Erythroblast (primary cell): ENCODE measurements at regions not wholly inside any gene's neighbourhood (a gene's known extent, or its start where the extent isn't known, plus 50 kb on each side); places are given as distances from the start of the nearest gene placed in this dataset.

ENCODE experiments used
- GATA1 ChIP-seq: IDR thresholded peaks from 2 replicates; pipeline ENCODE4 v1.6.1; 2011; ENCODE audit warnings: low read depth, mild to moderate bottlenecking, control low read depth, low read length, moderate library complexity
- POLR2A ChIP-seq: IDR thresholded peaks from 2 replicates; pipeline ENCODE4 v1.6.1; 2011; ENCODE audit warnings: mild to moderate bottlenecking, low read length

- TF ChIP-seq POLR2A (no peak), GATA1 (no peak)
Measured at GRCh38 chr15:95940431-95940985, 390.0 kb upstream of the NR2F2 start.
